Fibroblast of lung (primary cell): ENCODE measurements at regions not wholly inside any gene's neighbourhood (a gene's known extent, or its start where the extent isn't known, plus 50 kb on each side); places are given as distances from the start of the nearest gene placed in this dataset.

Experiments used
- EZH2 ChIP-seq: IDR thresholded peaks from 2 replicates; pipeline ENCODE4 v1.5.1; 2012; ENCODE audit warnings: low read length, control low read depth, mild to moderate bottlenecking; ENCODE audit errors: missing control alignments
- TF ChIP-seq, protein P1 (sequence below), 2 donors: IDR thresholded peaks in 1 of 2; conservative IDR thresholded peaks in 1 of 2; 1 replicate in 1 of 2; 2 replicates in 1 of 2; pipeline ENCODE4 v1.5.1; 2011 to 2012; ENCODE audit warnings: low read length in 2 of 2, control low read depth in 1 of 2, inconsistent platforms in 1 of 2, low read depth in 1 of 2, mild to moderate bottlenecking in 1 of 2

DNA sequence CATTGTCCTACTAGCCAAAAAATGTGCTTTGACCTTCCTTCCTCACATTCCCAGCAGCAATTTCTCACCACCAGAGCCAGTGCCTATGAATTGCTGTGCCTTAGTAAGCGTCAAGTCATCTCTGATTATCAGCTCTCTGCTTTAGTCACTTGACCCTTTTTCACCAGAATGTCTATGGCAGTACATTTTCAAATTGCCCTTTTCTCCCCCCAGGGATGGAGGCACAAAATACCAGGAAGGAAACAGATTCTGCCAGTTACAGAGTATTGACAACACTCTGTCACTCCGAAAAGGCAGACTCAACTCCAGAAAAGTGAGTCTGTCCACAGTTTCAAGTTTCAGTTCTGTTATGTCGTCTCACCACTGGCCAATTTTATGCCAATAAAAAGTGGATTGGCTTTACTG, 167.4 kb downstream of the TNFSF18 start:
- TF ChIP-seq, protein P1, sequence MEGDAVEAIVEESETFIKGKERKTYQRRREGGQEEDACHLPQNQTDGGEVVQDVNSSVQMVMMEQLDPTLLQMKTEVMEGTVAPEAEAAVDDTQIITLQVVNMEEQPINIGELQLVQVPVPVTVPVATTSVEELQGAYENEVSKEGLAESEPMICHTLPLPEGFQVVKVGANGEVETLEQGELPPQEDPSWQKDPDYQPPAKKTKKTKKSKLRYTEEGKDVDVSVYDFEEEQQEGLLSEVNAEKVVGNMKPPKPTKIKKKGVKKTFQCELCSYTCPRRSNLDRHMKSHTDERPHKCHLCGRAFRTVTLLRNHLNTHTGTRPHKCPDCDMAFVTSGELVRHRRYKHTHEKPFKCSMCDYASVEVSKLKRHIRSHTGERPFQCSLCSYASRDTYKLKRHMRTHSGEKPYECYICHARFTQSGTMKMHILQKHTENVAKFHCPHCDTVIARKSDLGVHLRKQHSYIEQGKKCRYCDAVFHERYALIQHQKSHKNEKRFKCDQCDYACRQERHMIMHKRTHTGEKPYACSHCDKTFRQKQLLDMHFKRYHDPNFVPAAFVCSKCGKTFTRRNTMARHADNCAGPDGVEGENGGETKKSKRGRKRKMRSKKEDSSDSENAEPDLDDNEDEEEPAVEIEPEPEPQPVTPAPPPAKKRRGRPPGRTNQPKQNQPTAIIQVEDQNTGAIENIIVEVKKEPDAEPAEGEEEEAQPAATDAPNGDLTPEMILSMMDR (conservative IDR thresholded peaks at IDR 0.05 in 1 of 2, IDR thresholded peaks at IDR 0.05 in 1 of 2; ENCODE audit: low read depth in 1 of 2, low read length in 2 of 2): no peak
- TF ChIP-seq EZH2: no peak
